Astrocyte (in vitro differentiated cells and primary cell): ENCODE measurements at regions not wholly inside any gene's neighbourhood (a gene's known extent, or its start where the extent isn't known, plus 50 kb on each side); places are given as distances from the start of the nearest gene placed in this dataset.

Source experiments
- DNase-seq: peaks from one replicate; pipeline ENCODE4 v3.0.0-alpha.2; 2010; ENCODE audit warnings: low read depth
- FAIRE-seq: peaks from 2 replicates; lab custom pipeline; 2011; peaks lifted over from hg19 to GRCh38; lab: Jason Lieb, UNC
- H2AFZ ChIP-seq: 2 replicates; pipeline ENCODE4 v1.6.0; 2012; ENCODE audit warnings: low read depth, low read length, inconsistent platforms
- H3K27ac ChIP-seq: 2 replicates; pipeline ENCODE4 v1.5.1; 2011; ENCODE audit warnings: low read depth, low read length, inconsistent platforms
- H3K27me3 ChIP-seq: 2 replicates; pipeline ENCODE4 v1.6.0; 2011; ENCODE audit warnings: low read length, inconsistent platforms; ENCODE audit not compliant: insufficient read depth
- H3K36me3 ChIP-seq: 2 replicates; pipeline ENCODE4 v1.5.1; 2011; ENCODE audit warnings: low read length, inconsistent platforms; ENCODE audit not compliant: insufficient read depth
- H3K4me1 ChIP-seq: 2 replicates; pipeline ENCODE4 v1.5.1; 2011; ENCODE audit warnings: low read length, inconsistent platforms; ENCODE audit not compliant: insufficient read depth
- H3K4me2 ChIP-seq: 2 replicates; pipeline ENCODE4 v1.6.0; 2012; ENCODE audit warnings: low read length, inconsistent platforms
- H3K4me3 ChIP-seq: 2 replicates; pipeline ENCODE4 v1.5.1; 2011; ENCODE audit warnings: low read depth, mild to moderate bottlenecking, low read length, inconsistent platforms; ENCODE audit not compliant: insufficient read depth
- H3K79me2 ChIP-seq: 2 replicates; pipeline ENCODE4 v1.6.0; 2012; ENCODE audit warnings: mild to moderate bottlenecking, low read length, inconsistent platforms; ENCODE audit not compliant: insufficient read depth
- H3K9ac ChIP-seq: 2 replicates; pipeline ENCODE4 v1.6.0; 2012; ENCODE audit warnings: mild to moderate bottlenecking, low read length, inconsistent platforms
- H3K9me3 ChIP-seq: 2 replicates; pipeline ENCODE4 v1.5.1; 2012; ENCODE audit warnings: low read depth, mild to moderate bottlenecking, low read length, inconsistent platforms; ENCODE audit not compliant: insufficient read depth
- H4K20me1 ChIP-seq: 2 replicates; pipeline ENCODE4 v1.6.0; 2012; ENCODE audit warnings: low read length, inconsistent platforms; ENCODE audit not compliant: insufficient read depth
- H3K27ac Mint-ChIP-seq: one replicate; pipeline ENCODE4 v1.8.0; 2021; ENCODE audit warnings: mild to moderate bottlenecking, mixed read lengths; ENCODE audit not compliant: unreplicated experiment
- H3K27me3 Mint-ChIP-seq: one replicate; pipeline ENCODE4 v1.8.0; 2021; ENCODE audit warnings: low read depth, mixed read lengths; ENCODE audit not compliant: unreplicated experiment
- H3K36me3 Mint-ChIP-seq: one replicate; pipeline ENCODE4 v1.8.0; 2021; ENCODE audit warnings: low read depth, mixed read lengths; ENCODE audit not compliant: unreplicated experiment
- H3K4me1 Mint-ChIP-seq: one replicate; pipeline ENCODE4 v1.8.0; 2021; ENCODE audit warnings: low read depth, mixed read lengths; ENCODE audit not compliant: unreplicated experiment
- H3K4me3 Mint-ChIP-seq: one replicate; pipeline ENCODE4 v1.8.0; 2021; ENCODE audit warnings: mild to moderate bottlenecking, moderate library complexity, mixed read lengths; ENCODE audit not compliant: unreplicated experiment
- H3K9me3 Mint-ChIP-seq: one replicate; pipeline ENCODE4 v1.8.0; 2021; ENCODE audit warnings: mild to moderate bottlenecking, mixed read lengths; ENCODE audit not compliant: unreplicated experiment
- CTCF ChIP-seq: IDR thresholded peaks from 2 replicates; pipeline ENCODE4 v1.5.1; 2011; ENCODE audit warnings: low read depth, mild to moderate bottlenecking, inconsistent platforms, low read length, moderate library complexity; ENCODE audit not compliant: insufficient read depth
- EZH2 ChIP-seq: IDR thresholded peaks from 2 replicates; pipeline ENCODE4 v1.6.1; 2012; ENCODE audit warnings: mild to moderate bottlenecking, low read length, inconsistent platforms; ENCODE audit not compliant: insufficient read depth

DNA sequence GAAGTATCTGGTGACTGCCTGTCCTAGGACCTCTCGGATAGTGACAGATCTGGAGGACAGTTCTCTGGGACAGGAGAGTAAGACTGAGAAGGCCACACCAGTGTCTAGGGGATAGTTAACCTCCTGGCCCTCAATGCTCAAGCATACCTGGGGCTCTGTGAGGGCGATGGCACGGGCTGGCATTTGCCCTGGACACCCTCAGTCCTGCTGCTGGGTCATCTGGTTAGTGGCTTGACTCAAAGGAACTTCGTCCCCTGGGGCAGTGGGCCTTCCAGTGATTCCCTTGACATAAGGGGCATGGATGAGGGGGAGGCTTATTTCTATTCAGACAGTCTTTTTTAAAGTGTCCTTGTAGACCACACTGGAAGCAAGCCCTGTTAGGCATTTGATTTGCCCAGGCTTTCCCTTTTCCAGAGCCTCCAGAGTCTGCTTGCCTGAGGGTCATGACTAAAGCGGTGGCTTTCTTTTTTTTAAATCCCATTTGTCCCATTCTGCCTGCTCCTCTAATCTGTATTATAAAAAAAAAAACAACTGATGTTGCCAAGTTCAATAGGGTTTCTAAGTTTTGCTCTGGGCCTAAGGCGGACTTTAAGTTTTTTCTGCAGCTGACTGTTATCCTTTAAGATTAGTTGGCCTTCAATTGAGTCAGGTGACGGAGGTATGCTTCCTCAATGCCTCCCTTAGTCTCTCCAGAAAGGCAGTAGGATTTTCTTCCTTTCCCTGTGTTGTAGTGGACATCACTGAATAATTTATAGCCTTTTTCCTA lies 2083.5 kb upstream of the C9orf72 start:
- Histone ChIP-seq H4K20me1 (no peaks in the 10 kb centered on the region), H3K36me3 (no peaks in the 10 kb centered on the region), H3K9me3 (no peaks in the 10 kb centered on the region), H3K4me3 (no peak overlapping the region), H3K79me2 (no peaks in the 10 kb centered on the region), H2AFZ (no peak overlapping the region), H3K4me1 (no peaks in the 10 kb centered on the region), H3K27me3 (no peaks in the 10 kb centered on the region), H3K4me2 (no peak overlapping the region), H3K9ac (no peak overlapping the region), H3K27ac (no peak overlapping the region)
- Mint-ChIP-seq H3K27ac (no peak overlapping the region), H3K9me3 (peaks cover 6% of the 10 kb centered on the region), H3K4me1 (no peaks in the 10 kb centered on the region), H3K36me3 (no peaks in the 10 kb centered on the region), H3K27me3 (no peaks in the 10 kb centered on the region), H3K4me3 (no peak overlapping the region)
- FAIRE-seq (no peak), DNase-seq (no peak)
- no peak for TF ChIP-seq CTCF
- no peak for TF ChIP-seq EZH2

- FAIRE-seq, result no peak
- Mint-ChIP-seq H3K4me3 (no peak overlapping the region), H3K9me3 (peaks cover 6% of the 10 kb centered on the region), H3K27me3 (no peaks in the 10 kb centered on the region), H3K27ac (no peak overlapping the region), H3K4me1 (no peaks in the 10 kb centered on the region), H3K36me3 (no peaks in the 10 kb centered on the region)
- no peak for DNase-seq
- no peaks in the 10 kb centered on the region for H4K20me1 ChIP-seq
- H3K4me3 ChIP-seq, result no peak overlapping the region
- H2AFZ ChIP-seq, result no peak overlapping the region
- H3K27ac ChIP-seq, result no peak overlapping the region
- no peaks in the 10 kb centered on the region for H3K79me2 ChIP-seq
- H3K36me3 ChIP-seq, result no peaks in the 10 kb centered on the region
- no peak overlapping the region for H3K4me2 ChIP-seq
- TF ChIP-seq EZH2, result no peak
- TF ChIP-seq CTCF, result no peak
- H3K27me3 ChIP-seq, result no peaks in the 10 kb centered on the region
- no peaks in the 10 kb centered on the region for H3K9me3 ChIP-seq
- H3K9ac ChIP-seq, result no peak overlapping the region
- H3K4me1 ChIP-seq, result no peaks in the 10 kb centered on the region
Measured at GRCh38 chr9:29657821-29658220, 2084.5 kb upstream of the C9orf72 start.

DNA sequence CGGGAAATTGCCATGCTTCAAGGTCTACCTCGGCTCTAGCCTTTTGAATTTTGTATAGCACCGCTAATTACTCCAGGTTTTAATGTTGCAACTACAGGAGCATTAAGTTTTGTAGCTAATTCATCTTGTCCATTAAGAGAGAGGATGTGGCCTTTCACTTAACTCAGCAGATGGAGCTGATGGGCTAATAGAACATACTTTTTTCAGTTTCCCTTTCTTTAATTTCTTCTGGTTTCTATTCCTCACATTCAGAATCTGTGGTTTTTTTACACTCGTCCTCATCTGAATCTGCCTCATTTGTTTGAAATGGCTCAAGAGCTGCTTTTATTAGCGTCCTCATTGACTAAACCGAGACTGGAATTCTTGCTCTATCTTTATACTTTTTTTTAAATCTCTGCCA lies 2085.7 kb upstream of the C9orf72 start:
- Mint-ChIP-seq H3K4me1 (peaks cover under 1% of the 10 kb centered on the region), H3K36me3 (no peaks in the 10 kb centered on the region), H3K27ac (no peak overlapping the region), H3K4me3 (no peak overlapping the region), H3K27me3 (no peaks in the 10 kb centered on the region), H3K9me3 (peaks cover 6% of the 10 kb centered on the region)
- H3K4me1 ChIP-seq, result no peaks in the 10 kb centered on the region
- no peak overlapping the region for H3K9ac ChIP-seq
- H3K4me3 ChIP-seq, result no peak overlapping the region
- H3K79me2 ChIP-seq, result no peaks in the 10 kb centered on the region
- H3K27ac ChIP-seq, result no peak overlapping the region
- no peak overlapping the region for H2AFZ ChIP-seq
- no peak overlapping the region for H3K4me2 ChIP-seq
- H3K36me3 ChIP-seq, result no peaks in the 10 kb centered on the region
- H4K20me1 ChIP-seq, result no peaks in the 10 kb centered on the region
- H3K27me3 ChIP-seq, result no peaks in the 10 kb centered on the region
- no peaks in the 10 kb centered on the region for H3K9me3 ChIP-seq
- FAIRE-seq (no peak), DNase-seq (no peak)
- TF ChIP-seq EZH2 (no peak), CTCF (no peak)
